ENCODE measurements at regions not wholly inside any gene's neighbourhood (a gene's known extent, or its start where the extent isn't known, plus 50 kb on each side); places are given as distances from the start of the nearest gene placed in this dataset.

DNA sequence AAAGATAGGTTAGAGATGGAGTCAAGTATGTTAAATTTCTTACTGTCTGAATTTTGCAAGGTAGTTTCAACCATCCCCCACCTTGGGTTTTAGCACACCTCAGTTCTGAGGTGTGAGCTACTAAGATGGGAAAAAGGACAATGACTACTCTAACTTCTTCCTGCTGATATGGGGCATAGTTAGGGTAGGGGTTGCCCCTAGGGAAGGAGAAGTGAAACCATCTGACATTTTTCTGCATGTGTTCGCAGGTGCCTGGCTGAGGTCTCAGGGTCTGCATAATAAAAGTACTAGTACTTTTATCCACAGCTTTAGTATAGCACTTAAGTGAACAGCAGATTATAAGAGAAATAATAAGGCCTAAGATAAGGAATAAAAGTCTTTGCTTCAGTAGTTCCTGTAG, 129.5 kb upstream of the CYSLTR1 start (continued):
- TF ChIP-seq, protein P1, sequence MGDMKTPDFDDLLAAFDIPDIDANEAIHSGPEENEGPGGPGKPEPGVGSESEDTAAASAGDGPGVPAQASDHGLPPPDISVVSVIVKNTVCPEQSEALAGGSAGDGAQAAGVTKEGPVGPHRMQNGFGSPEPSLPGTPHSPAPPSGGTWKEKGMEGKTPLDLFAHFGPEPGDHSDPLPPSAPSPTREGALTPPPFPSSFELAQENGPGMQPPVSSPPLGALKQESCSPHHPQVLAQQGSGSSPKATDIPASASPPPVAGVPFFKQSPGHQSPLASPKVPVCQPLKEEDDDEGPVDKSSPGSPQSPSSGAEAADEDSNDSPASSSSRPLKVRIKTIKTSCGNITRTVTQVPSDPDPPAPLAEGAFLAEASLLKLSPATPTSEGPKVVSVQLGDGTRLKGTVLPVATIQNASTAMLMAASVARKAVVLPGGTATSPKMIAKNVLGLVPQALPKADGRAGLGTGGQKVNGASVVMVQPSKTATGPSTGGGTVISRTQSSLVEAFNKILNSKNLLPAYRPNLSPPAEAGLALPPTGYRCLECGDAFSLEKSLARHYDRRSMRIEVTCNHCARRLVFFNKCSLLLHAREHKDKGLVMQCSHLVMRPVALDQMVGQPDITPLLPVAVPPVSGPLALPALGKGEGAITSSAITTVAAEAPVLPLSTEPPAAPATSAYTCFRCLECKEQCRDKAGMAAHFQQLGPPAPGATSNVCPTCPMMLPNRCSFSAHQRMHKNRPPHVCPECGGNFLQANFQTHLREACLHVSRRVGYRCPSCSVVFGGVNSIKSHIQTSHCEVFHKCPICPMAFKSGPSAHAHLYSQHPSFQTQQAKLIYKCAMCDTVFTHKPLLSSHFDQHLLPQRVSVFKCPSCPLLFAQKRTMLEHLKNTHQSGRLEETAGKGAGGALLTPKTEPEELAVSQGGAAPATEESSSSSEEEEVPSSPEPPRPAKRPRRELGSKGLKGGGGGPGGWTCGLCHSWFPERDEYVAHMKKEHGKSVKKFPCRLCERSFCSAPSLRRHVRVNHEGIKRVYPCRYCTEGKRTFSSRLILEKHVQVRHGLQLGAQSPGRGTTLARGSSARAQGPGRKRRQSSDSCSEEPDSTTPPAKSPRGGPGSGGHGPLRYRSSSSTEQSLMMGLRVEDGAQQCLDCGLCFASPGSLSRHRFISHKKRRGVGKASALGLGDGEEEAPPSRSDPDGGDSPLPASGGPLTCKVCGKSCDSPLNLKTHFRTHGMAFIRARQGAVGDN (IDR thresholded peaks at IDR 0.05), result no peak
- TF ChIP-seq MEF2B (IDR thresholded peaks at IDR 0.05; ENCODE audit: partially characterized antibody, poor library complexity, severe bottlenecking) (no peak), SPI1 (IDR thresholded peaks at IDR 0.05; ENCODE audit: borderline replicate concordance, insufficient read depth, low read depth, low read length) (peak; percentile 70), SMAD5 (IDR thresholded peaks at IDR 0.05; ENCODE audit: low read depth) (no peak), HDAC6 (IDR thresholded peaks at IDR 0.05; ENCODE audit: unreplicated experiment) (no peak)

DNA sequence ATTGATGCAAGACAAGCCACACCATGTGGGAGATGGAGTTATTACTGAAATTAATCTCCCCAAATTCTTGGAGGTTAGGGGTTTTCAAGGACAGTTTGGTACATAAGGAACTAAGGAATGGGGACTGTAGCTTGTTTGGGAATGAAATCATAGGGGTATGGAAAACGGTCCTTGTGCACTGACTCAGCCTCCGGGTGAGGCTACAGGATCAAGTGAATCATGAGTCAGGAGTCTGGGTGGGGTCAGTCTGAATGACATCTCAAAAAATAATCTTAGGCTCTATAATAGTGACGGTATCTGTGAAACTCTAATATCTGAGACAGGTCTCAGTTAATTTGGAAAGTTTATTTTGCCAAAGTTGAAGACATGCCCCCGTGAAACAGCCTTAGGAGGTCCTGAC, 128.5 kb upstream of the CYSLTR1 start:
- intact Hi-C loops (cut with micrococcal nuclease; ENCODE audit: unreplicated experiment) (no loop called here), in situ Hi-C loops (cut with MboI) (no loop called here)
- Histone ChIP-seq H4K20me1 (ENCODE audit: control insufficient read depth, insufficient read depth) (no peaks in the 10 kb centered on the region), H3K79me2 (ENCODE audit: control insufficient read depth, insufficient read depth, low read length) (no peaks in the 10 kb centered on the region), H3K27me3 (replicated peaks in 1 of 2; ENCODE audit: control insufficient read depth in 2 of 2, insufficient read depth in 2 of 2, low read length in 1 of 2) (no peaks in the 10 kb centered on the region), H3K36me3 (ENCODE audit: control insufficient read depth in 2 of 2, insufficient read depth in 2 of 2, low read length in 1 of 2) (no peaks in the 10 kb centered on the region), H3K4me3 (no peak overlapping the region), H3K4me2 (ENCODE audit: control insufficient read depth, insufficient read depth) (no peak overlapping the region), H3K9ac (ENCODE audit: control insufficient read depth, insufficient read depth, low read length) (no peak overlapping the region), H2AFZ (ENCODE audit: control insufficient read depth, low read depth, low read length) (no peak overlapping the region), H3K9me3 (replicated peaks; ENCODE audit: control insufficient read depth, insufficient read depth, low read length) (no peaks in the 10 kb centered on the region), H3K4me1 (ENCODE audit: control insufficient read depth, insufficient read depth, low read length) (no peaks in the 10 kb centered on the region), H3K27ac (ENCODE audit: control insufficient read depth, insufficient read depth) (no peak overlapping the region)
- POLR2A ChIA-PET, result no interaction called here
- RAD21 ChIA-PET (ENCODE audit: unreplicated experiment), result no interaction called here
- FAIRE-seq (no peak), ATAC-seq (no peak), DNase-seq (ENCODE audit: low read depth, low spot score) (no peak)
- 20% methylated on average over 4 of the region's 4 CpGs for WGBS (ENCODE audit: insufficient coverage, insufficient replicate concordance, low lambda C conversion rate, missing lambda C conversion rate)
- CTCF ChIA-PET, result no interaction called here
- SMC1A ChIA-PET (ENCODE audit: uncharacterized antibody, unreplicated experiment), result interaction anchor here (0.7 to 1.0 kb wide), 2 partner anchors 53 to 84 kb away, joined by 3 to 4 read pairs; no protein-coding TSS in a partner anchor
- BruUV-seq (replicated peaks), result no TSS peak
- TF ChIP-seq JUNB (IDR thresholded peaks at IDR 0.05), result no peak
- no peak for TF ChIP-seq NFYB (IDR thresholded peaks at IDR 0.05; ENCODE audit: insufficient read depth, low read depth, low read length)
- no peak for TF ChIP-seq CREB1 (IDR thresholded peaks at IDR 0.05; ENCODE audit: low read depth)
- TF ChIP-seq, protein P2, sequence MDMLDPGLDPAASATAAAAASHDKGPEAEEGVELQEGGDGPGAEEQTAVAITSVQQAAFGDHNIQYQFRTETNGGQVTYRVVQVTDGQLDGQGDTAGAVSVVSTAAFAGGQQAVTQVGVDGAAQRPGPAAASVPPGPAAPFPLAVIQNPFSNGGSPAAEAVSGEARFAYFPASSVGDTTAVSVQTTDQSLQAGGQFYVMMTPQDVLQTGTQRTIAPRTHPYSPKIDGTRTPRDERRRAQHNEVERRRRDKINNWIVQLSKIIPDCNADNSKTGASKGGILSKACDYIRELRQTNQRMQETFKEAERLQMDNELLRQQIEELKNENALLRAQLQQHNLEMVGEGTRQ (IDR thresholded peaks at IDR 0.05; ENCODE audit: borderline replicate concordance, low read depth, low read length), result no peak
- no peak for TF ChIP-seq MYB (IDR thresholded peaks at IDR 0.05; ENCODE audit: borderline replicate concordance, low read depth, low read length)
- no peak for TF ChIP-seq SIX5 (IDR thresholded peaks at IDR 0.05; ENCODE audit: low read depth, low read length, severe bottlenecking)
- no peak for TF ChIP-seq POLR2A (IDR thresholded peaks at IDR 0.05; ENCODE audit: low read depth, low read length)
- TF ChIP-seq SREBF2 (IDR thresholded peaks at IDR 0.05; ENCODE audit: low read length), result no peak
- TF ChIP-seq, protein P3, sequence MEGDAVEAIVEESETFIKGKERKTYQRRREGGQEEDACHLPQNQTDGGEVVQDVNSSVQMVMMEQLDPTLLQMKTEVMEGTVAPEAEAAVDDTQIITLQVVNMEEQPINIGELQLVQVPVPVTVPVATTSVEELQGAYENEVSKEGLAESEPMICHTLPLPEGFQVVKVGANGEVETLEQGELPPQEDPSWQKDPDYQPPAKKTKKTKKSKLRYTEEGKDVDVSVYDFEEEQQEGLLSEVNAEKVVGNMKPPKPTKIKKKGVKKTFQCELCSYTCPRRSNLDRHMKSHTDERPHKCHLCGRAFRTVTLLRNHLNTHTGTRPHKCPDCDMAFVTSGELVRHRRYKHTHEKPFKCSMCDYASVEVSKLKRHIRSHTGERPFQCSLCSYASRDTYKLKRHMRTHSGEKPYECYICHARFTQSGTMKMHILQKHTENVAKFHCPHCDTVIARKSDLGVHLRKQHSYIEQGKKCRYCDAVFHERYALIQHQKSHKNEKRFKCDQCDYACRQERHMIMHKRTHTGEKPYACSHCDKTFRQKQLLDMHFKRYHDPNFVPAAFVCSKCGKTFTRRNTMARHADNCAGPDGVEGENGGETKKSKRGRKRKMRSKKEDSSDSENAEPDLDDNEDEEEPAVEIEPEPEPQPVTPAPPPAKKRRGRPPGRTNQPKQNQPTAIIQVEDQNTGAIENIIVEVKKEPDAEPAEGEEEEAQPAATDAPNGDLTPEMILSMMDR (IDR thresholded peaks at IDR 0.05 in 2 of 3, conservative IDR thresholded peaks at IDR 0.05 in 1 of 3; ENCODE audit: control insufficient read depth in 2 of 3, extremely low read depth in 1 of 3, insufficient read depth in 1 of 3, low read depth in 3 of 3, low read length in 3 of 3), result no peak
- TF ChIP-seq, protein P4, sequence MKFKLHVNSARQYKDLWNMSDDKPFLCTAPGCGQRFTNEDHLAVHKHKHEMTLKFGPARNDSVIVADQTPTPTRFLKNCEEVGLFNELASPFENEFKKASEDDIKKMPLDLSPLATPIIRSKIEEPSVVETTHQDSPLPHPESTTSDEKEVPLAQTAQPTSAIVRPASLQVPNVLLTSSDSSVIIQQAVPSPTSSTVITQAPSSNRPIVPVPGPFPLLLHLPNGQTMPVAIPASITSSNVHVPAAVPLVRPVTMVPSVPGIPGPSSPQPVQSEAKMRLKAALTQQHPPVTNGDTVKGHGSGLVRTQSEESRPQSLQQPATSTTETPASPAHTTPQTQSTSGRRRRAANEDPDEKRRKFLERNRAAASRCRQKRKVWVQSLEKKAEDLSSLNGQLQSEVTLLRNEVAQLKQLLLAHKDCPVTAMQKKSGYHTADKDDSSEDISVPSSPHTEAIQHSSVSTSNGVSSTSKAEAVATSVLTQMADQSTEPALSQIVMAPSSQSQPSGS (IDR thresholded peaks at IDR 0.05; ENCODE audit: low read length), result no peak
- no peak for TF ChIP-seq CEBPB (IDR thresholded peaks at IDR 0.05; ENCODE audit: borderline replicate concordance in 1 of 2, low read depth in 2 of 2, low read length in 2 of 2)
